HepG2 (cell line): ENCODE measurements at regions not wholly inside any gene's neighbourhood (a gene's known extent, or its start where the extent isn't known, plus 50 kb on each side); places are given as distances from the start of the nearest gene placed in this dataset.

Source experiments
- HHEX ChIP-seq: IDR thresholded peaks from 2 replicates; pipeline ENCODE4 v1.6.1; 2016; ENCODE audit warnings: control low read depth
- POLR2AphosphoS5 ChIP-seq: IDR thresholded peaks from 2 replicates; pipeline ENCODE4 v1.6.1; 2012; ENCODE audit warnings: low read depth, low read length
- TCF7L2 ChIP-seq: IDR thresholded peaks from 2 replicates; pipeline ENCODE4 v1.6.1; 2011; ENCODE audit warnings: mild to moderate bottlenecking, low read depth, low read length, moderate library complexity
- ZNF510 ChIP-seq: sonication (generic); formaldehyde crosslinking; IDR thresholded peaks from 2 replicates; pipeline ENCODE4 v1.4.0; 2020; ENCODE audit warnings: low read depth, mild to moderate bottlenecking, missing genetic modification reagents
- TF ChIP-seq, protein P1 (sequence below): sonication (generic); formaldehyde crosslinking; IDR thresholded peaks from 2 replicates; pipeline ENCODE4 v1.4.0; 2020; ENCODE audit warnings: missing genetic modification reagents
- TF ChIP-seq, protein P2 (sequence below): sonication (generic); formaldehyde crosslinking; IDR thresholded peaks from 2 replicates; pipeline ENCODE4 v1.5.0; 2020; ENCODE audit warnings: mild to moderate bottlenecking, missing genetic modification reagents, moderate library complexity
- TF ChIP-seq, protein P3 (sequence below): sonication (generic); formaldehyde crosslinking; IDR thresholded peaks from 2 replicates; pipeline ENCODE4 v1.4.0; 2020; ENCODE audit warnings: mild to moderate bottlenecking, missing genetic modification reagents

DNA sequence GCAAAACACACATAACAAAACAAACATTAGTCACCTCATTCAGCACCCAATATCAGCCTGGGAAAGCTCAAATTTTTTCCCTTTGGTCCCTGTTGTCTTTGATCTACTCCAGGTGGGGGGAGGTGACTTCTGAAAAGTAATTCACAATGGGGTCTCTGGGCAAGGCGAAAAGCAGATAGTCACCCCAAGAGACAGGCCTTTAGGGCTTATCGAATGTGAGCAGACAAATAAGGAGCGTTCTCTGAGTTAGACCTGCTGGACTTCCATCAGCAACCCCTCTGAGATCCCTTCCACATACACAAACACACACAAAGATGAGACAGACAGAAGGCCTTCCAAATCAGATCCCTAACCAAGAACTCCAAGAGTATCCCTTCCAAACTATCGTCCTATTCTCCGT lies 171.0 kb upstream of the SMAD3 start:
- TF ChIP-seq, protein P1, sequence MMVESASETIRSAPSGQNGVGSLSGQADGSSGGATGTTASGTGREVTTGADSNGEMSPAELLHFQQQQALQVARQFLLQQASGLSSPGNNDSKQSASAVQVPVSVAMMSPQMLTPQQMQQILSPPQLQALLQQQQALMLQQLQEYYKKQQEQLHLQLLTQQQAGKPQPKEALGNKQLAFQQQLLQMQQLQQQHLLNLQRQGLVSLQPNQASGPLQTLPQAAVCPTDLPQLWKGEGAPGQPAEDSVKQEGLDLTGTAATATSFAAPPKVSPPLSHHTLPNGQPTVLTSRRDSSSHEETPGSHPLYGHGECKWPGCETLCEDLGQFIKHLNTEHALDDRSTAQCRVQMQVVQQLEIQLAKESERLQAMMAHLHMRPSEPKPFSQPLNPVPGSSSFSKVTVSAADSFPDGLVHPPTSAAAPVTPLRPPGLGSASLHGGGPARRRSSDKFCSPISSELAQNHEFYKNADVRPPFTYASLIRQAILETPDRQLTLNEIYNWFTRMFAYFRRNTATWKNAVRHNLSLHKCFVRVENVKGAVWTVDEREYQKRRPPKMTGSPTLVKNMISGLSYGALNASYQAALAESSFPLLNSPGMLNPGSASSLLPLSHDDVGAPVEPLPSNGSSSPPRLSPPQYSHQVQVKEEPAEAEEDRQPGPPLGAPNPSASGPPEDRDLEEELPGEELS (CRISPR knock-in tag) = no peak
- no peak for TF ChIP-seq POLR2AphosphoS5
- TF ChIP-seq HHEX = no peak
- no peak for TF ChIP-seq ZNF510 (CRISPR knock-in tag)
- TF ChIP-seq, protein P2, sequence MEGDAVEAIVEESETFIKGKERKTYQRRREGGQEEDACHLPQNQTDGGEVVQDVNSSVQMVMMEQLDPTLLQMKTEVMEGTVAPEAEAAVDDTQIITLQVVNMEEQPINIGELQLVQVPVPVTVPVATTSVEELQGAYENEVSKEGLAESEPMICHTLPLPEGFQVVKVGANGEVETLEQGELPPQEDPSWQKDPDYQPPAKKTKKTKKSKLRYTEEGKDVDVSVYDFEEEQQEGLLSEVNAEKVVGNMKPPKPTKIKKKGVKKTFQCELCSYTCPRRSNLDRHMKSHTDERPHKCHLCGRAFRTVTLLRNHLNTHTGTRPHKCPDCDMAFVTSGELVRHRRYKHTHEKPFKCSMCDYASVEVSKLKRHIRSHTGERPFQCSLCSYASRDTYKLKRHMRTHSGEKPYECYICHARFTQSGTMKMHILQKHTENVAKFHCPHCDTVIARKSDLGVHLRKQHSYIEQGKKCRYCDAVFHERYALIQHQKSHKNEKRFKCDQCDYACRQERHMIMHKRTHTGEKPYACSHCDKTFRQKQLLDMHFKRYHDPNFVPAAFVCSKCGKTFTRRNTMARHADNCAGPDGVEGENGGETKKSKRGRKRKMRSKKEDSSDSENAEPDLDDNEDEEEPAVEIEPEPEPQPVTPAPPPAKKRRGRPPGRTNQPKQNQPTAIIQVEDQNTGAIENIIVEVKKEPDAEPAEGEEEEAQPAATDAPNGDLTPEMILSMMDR (CRISPR knock-in tag) = no peak
- TF ChIP-seq, protein P3, sequence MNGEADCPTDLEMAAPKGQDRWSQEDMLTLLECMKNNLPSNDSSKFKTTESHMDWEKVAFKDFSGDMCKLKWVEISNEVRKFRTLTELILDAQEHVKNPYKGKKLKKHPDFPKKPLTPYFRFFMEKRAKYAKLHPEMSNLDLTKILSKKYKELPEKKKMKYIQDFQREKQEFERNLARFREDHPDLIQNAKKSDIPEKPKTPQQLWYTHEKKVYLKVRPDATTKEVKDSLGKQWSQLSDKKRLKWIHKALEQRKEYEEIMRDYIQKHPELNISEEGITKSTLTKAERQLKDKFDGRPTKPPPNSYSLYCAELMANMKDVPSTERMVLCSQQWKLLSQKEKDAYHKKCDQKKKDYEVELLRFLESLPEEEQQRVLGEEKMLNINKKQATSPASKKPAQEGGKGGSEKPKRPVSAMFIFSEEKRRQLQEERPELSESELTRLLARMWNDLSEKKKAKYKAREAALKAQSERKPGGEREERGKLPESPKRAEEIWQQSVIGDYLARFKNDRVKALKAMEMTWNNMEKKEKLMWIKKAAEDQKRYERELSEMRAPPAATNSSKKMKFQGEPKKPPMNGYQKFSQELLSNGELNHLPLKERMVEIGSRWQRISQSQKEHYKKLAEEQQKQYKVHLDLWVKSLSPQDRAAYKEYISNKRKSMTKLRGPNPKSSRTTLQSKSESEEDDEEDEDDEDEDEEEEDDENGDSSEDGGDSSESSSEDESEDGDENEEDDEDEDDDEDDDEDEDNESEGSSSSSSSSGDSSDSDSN (CRISPR knock-in tag) = no peak
- no peak for TF ChIP-seq TCF7L2
